HEK293 (cell line): ENCODE measurements at regions not wholly inside any gene's neighbourhood (a gene's known extent, or its start where the extent isn't known, plus 50 kb on each side); places are given as distances from the start of the nearest gene placed in this dataset.

ENCODE experiments used
- CTCF ChIA-PET: fragments of 350-600 bp; formaldehyde crosslinking; extraction: SDS; loops from one replicate; lab custom pipeline; 2021; ENCODE audit warnings: antibody characterized with exemption; lab: Yijun Ruan, JAX
- POLR2A ChIA-PET: fragments of 300-600 bp; formaldehyde crosslinking; extraction: SDS; loops from one replicate; lab custom pipeline; 2020; ENCODE audit warnings: antibody characterized with exemption, inconsistent platforms; lab: Yijun Ruan, JAX
- H3K27ac ChIP-seq: fragments of 200-500 bp; sonication (Bioruptor generic); 2 replicates; pipeline ENCODE4 v1.5.1; 2014; ENCODE audit warnings: low read depth, low read length, control low read depth, inconsistent platforms; ENCODE audit errors: extremely low read depth
- H3K36me3 ChIP-seq, 2 experiments: fragments of 200-500 bp in 1 of 2; sonication (Bioruptor generic) in 1 of 2; 1 replicate in 1 of 2; 2 replicates in 1 of 2; pipeline ENCODE4 v1.5.1; 2014 to 2017; ENCODE audit warnings: inconsistent platforms in 2 of 2, low read length in 2 of 2; ENCODE audit not compliant: control insufficient read depth in 2 of 2, insufficient read depth in 1 of 2
- H3K4me1 ChIP-seq: fragments of 200-500 bp; sonication (Bioruptor generic); 2 replicates; pipeline ENCODE4 v1.5.1; 2014; ENCODE audit warnings: mild to moderate bottlenecking, low read length, inconsistent platforms; ENCODE audit not compliant: control insufficient read depth, insufficient read depth
- H3K4me3 ChIP-seq: 2 replicates; pipeline ENCODE4 v1.5.1; 2011; ENCODE audit warnings: low read depth, mild to moderate bottlenecking, control low read depth, low read length, moderate library complexity
- H3K9me3 ChIP-seq: fragments of 200-500 bp; sonication (Bioruptor generic); 2 replicates; pipeline ENCODE4 v1.5.1; 2014; ENCODE audit warnings: low read depth, low read length, inconsistent platforms; ENCODE audit not compliant: control insufficient read depth, insufficient read depth
- KLF10 ChIP-seq: fragments of 450-650 bp; IDR thresholded peaks from 2 replicates; pipeline ENCODE4 v1.5.1; 2018; ENCODE audit warnings: missing biosample characterization, mild to moderate bottlenecking, missing genetic modification characterization
- KLF8 ChIP-seq: fragments of 450-650 bp; formaldehyde crosslinking; IDR thresholded peaks from 2 replicates; pipeline ENCODE4 v1.5.1; 2016; ENCODE audit warnings: missing biosample characterization, missing genetic modification characterization
- SCRT1 ChIP-seq: fragments of 450-650 bp; formaldehyde crosslinking; IDR thresholded peaks from 2 replicates; pipeline ENCODE4 v1.5.1; 2016; ENCODE audit warnings: missing biosample characterization, missing genetic modification characterization, borderline replicate concordance
- YY2 ChIP-seq: fragments of 450-650 bp; formaldehyde crosslinking; IDR thresholded peaks from 2 replicates; pipeline ENCODE4 v1.5.1; 2016; ENCODE audit warnings: missing biosample characterization, missing genetic modification characterization
- ZFHX2 ChIP-seq: fragments of 450-650 bp; formaldehyde crosslinking; conservative IDR thresholded peaks from 2 replicates; pipeline ENCODE4 v1.5.1; 2016; ENCODE audit warnings: missing biosample characterization, missing genetic modification characterization
- ZNF169 ChIP-seq: fragments of 450-650 bp; formaldehyde crosslinking; IDR thresholded peaks from 2 replicates; pipeline ENCODE4 v1.5.1; 2016; ENCODE audit warnings: missing biosample characterization, missing genetic modification characterization
- ZNF184 ChIP-seq: fragments of 450-650 bp; IDR thresholded peaks from 2 replicates; pipeline ENCODE4 v1.5.1; 2018; ENCODE audit warnings: missing biosample characterization, mild to moderate bottlenecking, missing genetic modification characterization
- ZNF48 ChIP-seq: fragments of 450-650 bp; formaldehyde crosslinking; IDR thresholded peaks from 2 replicates; pipeline ENCODE4 v1.5.1; 2016; ENCODE audit warnings: missing biosample characterization, missing genetic modification characterization
- ZNF530 ChIP-seq: fragments of 450-650 bp; formaldehyde crosslinking; IDR thresholded peaks from 2 replicates; pipeline ENCODE4 v1.5.1; 2016; ENCODE audit warnings: low read depth, missing biosample characterization, missing genetic modification characterization
- ZNF558 ChIP-seq: fragments of 450-650 bp; formaldehyde crosslinking; IDR thresholded peaks from 2 replicates; pipeline ENCODE4 v1.5.1; 2016; ENCODE audit warnings: missing biosample characterization, missing genetic modification characterization
- ZNF561 ChIP-seq: fragments of 450-650 bp; IDR thresholded peaks from 2 replicates; pipeline ENCODE4 v1.5.1; 2018; ENCODE audit warnings: missing biosample characterization, missing genetic modification characterization, borderline replicate concordance
- ZNF621 ChIP-seq: fragments of 450-650 bp; formaldehyde crosslinking; IDR thresholded peaks from 2 replicates; pipeline ENCODE4 v1.5.1; 2017; ENCODE audit warnings: missing biosample characterization, missing genetic modification characterization
- ZNF626 ChIP-seq: fragments of 450-650 bp; sonication (Bioruptor Pico); formaldehyde crosslinking; IDR thresholded peaks from 2 replicates; pipeline ENCODE4 v1.5.1; 2018; ENCODE audit warnings: missing biosample characterization, missing genetic modification characterization, inconsistent platforms
- ZNF837 ChIP-seq: fragments of 450-650 bp; formaldehyde crosslinking; IDR thresholded peaks from 2 replicates; pipeline ENCODE4 v1.5.1; 2016; ENCODE audit warnings: missing biosample characterization, missing genetic modification characterization
- ZSCAN23 ChIP-seq: fragments of 450-650 bp; formaldehyde crosslinking; IDR thresholded peaks from 2 replicates; pipeline ENCODE4 v1.5.1; 2016; ENCODE audit warnings: missing biosample characterization, missing genetic modification characterization
- TF ChIP-seq, protein P1 (sequence below): fragments of 450-650 bp; formaldehyde crosslinking; IDR thresholded peaks from 2 replicates; pipeline ENCODE4 v1.5.1; 2016; ENCODE audit warnings: missing biosample characterization, missing genetic modification characterization, borderline replicate concordance
- TF ChIP-seq, protein P2 (sequence below): fragments of 450-650 bp; formaldehyde crosslinking; IDR thresholded peaks from 2 replicates; pipeline ENCODE4 v1.5.1; 2017; ENCODE audit warnings: missing biosample characterization, mild to moderate bottlenecking, missing genetic modification characterization, moderate library complexity
- TF ChIP-seq, protein P3 (sequence below): fragments of 450-650 bp; formaldehyde crosslinking; IDR thresholded peaks from 2 replicates; pipeline ENCODE4 v1.5.1; 2017; ENCODE audit warnings: missing biosample characterization, missing genetic modification characterization
- TF ChIP-seq, protein P4 (sequence below): fragments of 450-650 bp; formaldehyde crosslinking; IDR thresholded peaks from 2 replicates; pipeline ENCODE4 v1.5.1; 2016; ENCODE audit warnings: missing biosample characterization, missing genetic modification characterization
- TF ChIP-seq, protein P5 (sequence below): fragments of 450-650 bp; formaldehyde crosslinking; IDR thresholded peaks from 2 replicates; pipeline ENCODE4 v1.5.1; 2016; ENCODE audit warnings: missing biosample characterization, missing genetic modification characterization

DNA sequence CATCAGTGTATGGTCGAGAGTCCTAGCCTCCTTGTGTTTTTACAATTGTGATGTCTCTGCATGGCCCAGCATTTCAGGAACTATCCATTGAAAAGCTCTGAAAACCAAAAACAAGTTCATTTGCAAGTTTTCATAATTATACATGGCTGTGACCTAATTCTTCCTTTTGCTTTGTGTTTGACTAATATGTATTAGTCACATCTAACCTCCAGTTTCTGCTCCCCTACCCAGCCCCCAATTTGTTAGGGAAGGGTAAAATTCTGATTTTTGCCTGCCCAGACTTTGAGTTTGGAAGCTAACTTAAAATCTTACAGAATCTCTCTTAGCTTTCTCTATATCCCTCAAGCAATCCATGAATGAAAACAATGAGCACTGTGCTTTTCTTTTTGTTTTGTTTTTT is 128.2 kb upstream of the SEMA6A start:
- H3K4me1 ChIP-seq: no peaks in the 10 kb centered on the region
- TF ChIP-seq, protein P1, sequence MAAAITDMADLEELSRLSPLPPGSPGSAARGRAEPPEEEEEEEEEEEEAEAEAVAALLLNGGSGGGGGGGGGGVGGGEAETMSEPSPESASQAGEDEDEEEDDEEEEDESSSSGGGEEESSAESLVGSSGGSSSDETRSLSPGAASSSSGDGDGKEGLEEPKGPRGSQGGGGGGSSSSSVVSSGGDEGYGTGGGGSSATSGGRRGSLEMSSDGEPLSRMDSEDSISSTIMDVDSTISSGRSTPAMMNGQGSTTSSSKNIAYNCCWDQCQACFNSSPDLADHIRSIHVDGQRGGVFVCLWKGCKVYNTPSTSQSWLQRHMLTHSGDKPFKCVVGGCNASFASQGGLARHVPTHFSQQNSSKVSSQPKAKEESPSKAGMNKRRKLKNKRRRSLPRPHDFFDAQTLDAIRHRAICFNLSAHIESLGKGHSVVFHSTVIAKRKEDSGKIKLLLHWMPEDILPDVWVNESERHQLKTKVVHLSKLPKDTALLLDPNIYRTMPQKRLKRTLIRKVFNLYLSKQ: no peak
- TF ChIP-seq, protein P2, sequence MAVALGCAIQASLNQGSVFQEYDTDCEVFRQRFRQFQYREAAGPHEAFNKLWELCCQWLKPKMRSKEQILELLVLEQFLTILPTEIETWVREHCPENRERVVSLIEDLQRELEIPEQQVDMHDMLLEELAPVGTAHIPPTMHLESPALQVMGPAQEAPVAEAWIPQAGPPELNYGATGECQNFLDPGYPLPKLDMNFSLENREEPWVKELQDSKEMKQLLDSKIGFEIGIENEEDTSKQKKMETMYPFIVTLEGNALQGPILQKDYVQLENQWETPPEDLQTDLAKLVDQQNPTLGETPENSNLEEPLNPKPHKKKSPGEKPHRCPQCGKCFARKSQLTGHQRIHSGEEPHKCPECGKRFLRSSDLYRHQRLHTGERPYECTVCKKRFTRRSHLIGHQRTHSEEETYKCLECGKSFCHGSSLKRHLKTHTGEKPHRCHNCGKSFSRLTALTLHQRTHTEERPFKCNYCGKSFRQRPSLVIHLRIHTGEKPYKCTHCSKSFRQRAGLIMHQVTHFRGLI (tag by site-specific recombination): no peak
- TF ChIP-seq ZSCAN23 (tag by site-specific recombination) (no peak), ZNF169 (tag by site-specific recombination) (no peak), SCRT1 (tag by site-specific recombination) (no peak), KLF10 (tag by site-specific recombination) (no peak)
- TF ChIP-seq, protein P3, sequence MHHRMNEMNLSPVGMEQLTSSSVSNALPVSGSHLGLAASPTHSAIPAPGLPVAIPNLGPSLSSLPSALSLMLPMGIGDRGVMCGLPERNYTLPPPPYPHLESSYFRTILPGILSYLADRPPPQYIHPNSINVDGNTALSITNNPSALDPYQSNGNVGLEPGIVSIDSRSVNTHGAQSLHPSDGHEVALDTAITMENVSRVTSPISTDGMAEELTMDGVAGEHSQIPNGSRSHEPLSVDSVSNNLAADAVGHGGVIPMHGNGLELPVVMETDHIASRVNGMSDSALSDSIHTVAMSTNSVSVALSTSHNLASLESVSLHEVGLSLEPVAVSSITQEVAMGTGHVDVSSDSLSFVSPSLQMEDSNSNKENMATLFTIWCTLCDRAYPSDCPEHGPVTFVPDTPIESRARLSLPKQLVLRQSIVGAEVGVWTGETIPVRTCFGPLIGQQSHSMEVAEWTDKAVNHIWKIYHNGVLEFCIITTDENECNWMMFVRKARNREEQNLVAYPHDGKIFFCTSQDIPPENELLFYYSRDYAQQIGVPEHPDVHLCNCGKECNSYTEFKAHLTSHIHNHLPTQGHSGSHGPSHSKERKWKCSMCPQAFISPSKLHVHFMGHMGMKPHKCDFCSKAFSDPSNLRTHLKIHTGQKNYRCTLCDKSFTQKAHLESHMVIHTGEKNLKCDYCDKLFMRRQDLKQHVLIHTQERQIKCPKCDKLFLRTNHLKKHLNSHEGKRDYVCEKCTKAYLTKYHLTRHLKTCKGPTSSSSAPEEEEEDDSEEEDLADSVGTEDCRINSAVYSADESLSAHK (tag by site-specific recombination): no peak
- H3K36me3 ChIP-seq: no peaks in the 10 kb centered on the region
- no peak overlapping the region for H3K27ac ChIP-seq
- ChIA-PET CTCF (interaction anchor here (0.7 kb wide), 1 partner anchor 118 kb away, joined by 4 read pairs; no protein-coding TSS in a partner anchor), POLR2A (no interaction called here)
- no peak overlapping the region for H3K4me3 ChIP-seq
- H3K9me3 ChIP-seq: no peaks in the 10 kb centered on the region

DNA sequence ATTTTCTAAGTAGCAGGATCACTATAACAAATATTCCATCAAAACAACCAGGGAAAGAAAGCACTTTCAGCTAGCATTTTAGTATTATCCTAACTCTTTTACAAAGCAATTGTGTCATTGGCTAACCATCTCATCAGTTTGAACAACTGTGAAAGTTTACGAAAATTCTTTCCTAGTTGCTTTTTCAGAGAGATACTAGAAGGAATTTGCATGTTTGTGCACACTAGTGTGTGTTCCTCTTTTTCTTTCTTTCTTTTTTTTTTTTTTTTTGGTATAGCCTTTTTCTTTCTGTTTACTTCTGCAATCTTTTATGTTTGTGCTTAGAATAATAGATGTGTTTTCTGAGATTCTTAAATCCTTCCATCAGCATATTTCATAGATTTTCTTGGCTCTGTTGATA is 124.7 kb upstream of the SEMA6A start:
- TF ChIP-seq ZNF558 (no peak), ZNF530 (tag by site-specific recombination) (no peak), KLF8 (no peak), ZNF48 (tag by site-specific recombination) (no peak), ZNF626 (tag by site-specific recombination) (no peak)
- TF ChIP-seq, protein P4, sequence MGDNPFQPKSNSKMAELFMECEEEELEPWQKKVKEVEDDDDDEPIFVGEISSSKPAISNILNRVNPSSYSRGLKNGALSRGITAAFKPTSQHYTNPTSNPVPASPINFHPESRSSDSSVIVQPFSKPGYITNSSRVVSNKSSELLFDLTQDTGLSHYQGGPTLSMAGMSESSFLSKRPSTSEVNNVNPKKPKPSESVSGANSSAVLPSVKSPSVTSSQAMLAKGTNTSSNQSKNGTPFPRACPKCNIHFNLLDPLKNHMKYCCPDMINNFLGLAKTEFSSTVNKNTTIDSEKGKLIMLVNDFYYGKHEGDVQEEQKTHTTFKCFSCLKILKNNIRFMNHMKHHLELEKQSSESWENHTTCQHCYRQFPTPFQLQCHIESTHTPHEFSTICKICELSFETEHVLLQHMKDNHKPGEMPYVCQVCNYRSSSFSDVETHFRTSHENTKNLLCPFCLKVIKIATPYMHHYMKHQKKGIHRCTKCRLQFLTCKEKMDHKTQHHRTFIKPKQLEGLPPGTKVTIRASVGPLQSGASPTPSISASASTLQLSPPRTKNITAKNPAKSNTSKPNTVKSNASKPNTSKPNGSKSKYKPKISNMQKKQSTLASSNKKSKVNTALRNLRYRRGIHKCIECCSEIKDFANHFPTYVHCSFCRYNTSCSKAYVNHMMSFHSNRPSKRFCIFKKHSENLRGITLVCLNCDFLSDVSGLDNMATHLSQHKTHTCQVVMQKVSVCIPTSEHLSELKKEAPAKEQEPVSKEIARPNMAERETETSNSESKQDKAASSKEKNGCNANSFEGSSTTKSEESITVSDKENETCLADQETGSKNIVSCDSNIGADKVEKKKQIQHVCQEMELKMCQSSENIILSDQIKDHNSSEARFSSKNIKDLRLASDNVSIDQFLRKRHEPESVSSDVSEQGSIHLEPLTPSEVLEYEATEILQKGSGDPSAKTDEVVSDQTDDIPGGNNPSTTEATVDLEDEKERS: no peak
- no peaks in the 10 kb centered on the region for H3K4me1 ChIP-seq
- ChIA-PET POLR2A (no interaction called here), CTCF (interaction anchor here (0.6 kb wide), 1 partner anchor 41 kb away, joined by 8 read pairs; no protein-coding TSS in a partner anchor)
- H3K27ac ChIP-seq: no peak overlapping the region
- no peaks in the 10 kb centered on the region for H3K36me3 ChIP-seq
- H3K9me3 ChIP-seq: no peaks in the 10 kb centered on the region
- no peak overlapping the region for H3K4me3 ChIP-seq

DNA sequence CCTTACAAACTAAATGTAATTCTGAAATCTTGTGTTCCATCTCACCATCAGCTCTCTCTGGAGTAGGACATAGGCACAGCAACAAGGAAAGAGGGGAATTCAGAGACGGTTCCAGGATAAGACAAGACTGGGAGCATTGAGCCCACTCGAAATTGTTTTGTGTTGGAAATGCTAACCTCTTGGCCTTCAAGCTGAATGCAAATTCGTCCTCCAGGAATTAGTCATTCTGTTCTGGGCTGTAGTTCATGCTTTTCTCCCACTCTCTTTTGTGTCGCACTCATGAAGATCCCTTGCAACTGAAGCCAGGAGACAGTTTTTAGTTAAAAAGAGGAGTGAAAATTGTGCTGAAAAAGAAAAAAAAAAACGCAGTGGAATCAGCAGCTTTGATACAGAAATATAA is 121.7 kb upstream of the SEMA6A start:
- ChIA-PET CTCF (no interaction called here), POLR2A (interaction anchor here (0.6 kb wide), 1 partner anchor 174 kb away, joined by 3 read pairs; no protein-coding TSS in a partner anchor)
- Histone ChIP-seq H3K36me3 (no peaks in the 10 kb centered on the region), H3K9me3 (no peaks in the 10 kb centered on the region), H3K4me3 (no peak overlapping the region), H3K27ac (no peak overlapping the region), H3K4me1 (no peaks in the 10 kb centered on the region)
- TF ChIP-seq ZNF561 (tag by site-specific recombination) (no peak), ZNF184 (tag by site-specific recombination) (no peak), ZFHX2 (tag by site-specific recombination) (no peak), YY2 (tag by site-specific recombination) (no peak), ZNF621 (tag by site-specific recombination) (no peak), ZNF837 (tag by site-specific recombination) (no peak)
- TF ChIP-seq, protein P5, sequence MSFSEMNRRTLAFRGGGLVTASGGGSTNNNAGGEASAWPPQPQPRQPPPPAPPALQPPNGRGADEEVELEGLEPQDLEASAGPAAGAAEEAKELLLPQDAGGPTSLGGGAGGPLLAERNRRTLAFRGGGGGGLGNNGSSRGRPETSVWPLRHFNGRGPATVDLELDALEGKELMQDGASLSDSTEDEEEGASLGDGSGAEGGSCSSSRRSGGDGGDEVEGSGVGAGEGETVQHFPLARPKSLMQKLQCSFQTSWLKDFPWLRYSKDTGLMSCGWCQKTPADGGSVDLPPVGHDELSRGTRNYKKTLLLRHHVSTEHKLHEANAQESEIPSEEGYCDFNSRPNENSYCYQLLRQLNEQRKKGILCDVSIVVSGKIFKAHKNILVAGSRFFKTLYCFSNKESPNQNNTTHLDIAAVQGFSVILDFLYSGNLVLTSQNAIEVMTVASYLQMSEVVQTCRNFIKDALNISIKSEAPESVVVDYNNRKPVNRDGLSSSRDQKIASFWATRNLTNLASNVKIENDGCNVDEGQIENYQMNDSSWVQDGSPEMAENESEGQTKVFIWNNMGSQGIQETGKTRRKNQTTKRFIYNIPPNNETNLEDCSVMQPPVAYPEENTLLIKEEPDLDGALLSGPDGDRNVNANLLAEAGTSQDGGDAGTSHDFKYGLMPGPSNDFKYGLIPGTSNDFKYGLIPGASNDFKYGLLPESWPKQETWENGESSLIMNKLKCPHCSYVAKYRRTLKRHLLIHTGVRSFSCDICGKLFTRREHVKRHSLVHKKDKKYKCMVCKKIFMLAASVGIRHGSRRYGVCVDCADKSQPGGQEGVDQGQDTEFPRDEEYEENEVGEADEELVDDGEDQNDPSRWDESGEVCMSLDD: no peak
